Hepatocyte (in vitro differentiated cells): ENCODE measurements at regions not wholly inside any gene's neighbourhood (a gene's known extent, or its start where the extent isn't known, plus 50 kb on each side); places are given as distances from the start of the nearest gene placed in this dataset.

ENCODE experiments used
- CTCF ChIP-seq: fragments of 200-600 bp; sonication (generic); IDR thresholded peaks from 2 replicates; pipeline ENCODE4 v1.5.1; 2016; ENCODE audit warnings: antibody characterized with exemption, mild to moderate bottlenecking; ENCODE audit not compliant: poor library complexity
- EZH2 ChIP-seq: fragments of 200-600 bp; sonication (generic); IDR thresholded peaks from 2 replicates; pipeline ENCODE4 v1.6.1; 2016; ENCODE audit warnings: antibody characterized with exemption, mild to moderate bottlenecking, borderline replicate concordance
- EZH2phosphoT487 ChIP-seq: fragments of 200-600 bp; sonication (generic); IDR thresholded peaks from one replicate; pipeline ENCODE4 v1.6.1; 2018; ENCODE audit warnings: antibody characterized with exemption, mild to moderate bottlenecking, low read depth, moderate library complexity; ENCODE audit not compliant: unreplicated experiment, severe bottlenecking

GRCh38 chr5:142404046-142404477, 79.2 kb upstream of the SPRY4 start:
- TF ChIP-seq EZH2phosphoT487, result no peak
- TF ChIP-seq CTCF, result no peak
- no peak for TF ChIP-seq EZH2
